ENCODE measurements at regions not wholly inside any gene's neighbourhood (a gene's known extent, or its start where the extent isn't known, plus 50 kb on each side); places are given as distances from the start of the nearest gene placed in this dataset.

GRCh38 chr3:104412608-104413580 lies 953.8 kb upstream of the ALCAM start:
- no peak overlapping the region for H3K4me3 ChIP-seq (ENCODE audit: control insufficient read depth in 2 of 3, extremely low read depth in 1 of 3, insufficient read depth in 2 of 3, low read depth in 1 of 3, low read length in 3 of 3)
- dilution Hi-C loops (cut with MboI; ENCODE audit: extremely low pct_ligation_motif_present, low sequenced_read_pairs) = no loop called here
- no peak for FAIRE-seq
- no peaks in the 10 kb centered on the region for H3K9me3 ChIP-seq (ENCODE audit: control insufficient read depth, low read depth, low read length)
- no peak overlapping the region for H3K9ac ChIP-seq (ENCODE audit: control insufficient read depth, extremely low read depth, insufficient read depth, low read length)
- H3K36me3 ChIP-seq (ENCODE audit: control insufficient read depth in 2 of 2, extremely low read depth in 1 of 2, insufficient read depth in 2 of 2, low read length in 2 of 2) = no peaks in the 10 kb centered on the region
- H3K4me2 ChIP-seq (ENCODE audit: control insufficient read depth, extremely low read depth, insufficient read depth, low read depth, low read length) = no peak overlapping the region
- H3K4me1 ChIP-seq (ENCODE audit: control insufficient read depth, extremely low read depth, insufficient read depth, low read length) = no peaks in the 10 kb centered on the region
- no peak overlapping the region for H3K27ac ChIP-seq (ENCODE audit: control insufficient read depth, insufficient read depth, low read length)
- no peaks in the 10 kb centered on the region for H3K27me3 ChIP-seq (ENCODE audit: control insufficient read depth, extremely low read depth, insufficient read depth, low read length)
- H3K9me1 ChIP-seq (ENCODE audit: control insufficient read depth, extremely low read depth, insufficient read depth, low read length) = no peaks in the 10 kb centered on the region
- TF ChIP-seq EZH2 (IDR thresholded peaks at IDR 0.05; ENCODE audit: low read length) = no peak
- no peak for TF ChIP-seq CTCF (optimal IDR thresholded peaks at IDR 0.05 in 1 of 3, IDR thresholded peaks at IDR 0.05 in 1 of 3, conservative IDR thresholded peaks at IDR 0.05 in 1 of 3; ENCODE audit: extremely low read depth in 1 of 3, insufficient read depth in 2 of 3, low read length in 3 of 3)
- DNase-seq (ENCODE audit: low read depth, low spot score) = no peak
- no peaks in the 10 kb centered on the region for H3K79me2 ChIP-seq (ENCODE audit: control insufficient read depth, insufficient read depth, low read length)
- H2AFZ ChIP-seq (ENCODE audit: control insufficient read depth, low read length) = no peak overlapping the region
- H4K20me1 ChIP-seq (ENCODE audit: control insufficient read depth, extremely low read depth, insufficient read depth, low read length) = no peaks in the 10 kb centered on the region

- H3K9ac ChIP-seq (ENCODE audit: control insufficient read depth, extremely low read depth, insufficient read depth, low read length) = no peak overlapping the region
- no peaks in the 10 kb centered on the region for H3K9me1 ChIP-seq (ENCODE audit: control insufficient read depth, extremely low read depth, insufficient read depth, low read length)
- H3K27ac ChIP-seq (ENCODE audit: control insufficient read depth, insufficient read depth, low read length) = no peak overlapping the region
- no peak overlapping the region for H2AFZ ChIP-seq (ENCODE audit: control insufficient read depth, low read length)
- H3K9me3 ChIP-seq (ENCODE audit: control insufficient read depth, low read depth, low read length) = no peaks in the 10 kb centered on the region
- no peaks in the 10 kb centered on the region for H4K20me1 ChIP-seq (ENCODE audit: control insufficient read depth, extremely low read depth, insufficient read depth, low read length)
- H3K36me3 ChIP-seq (ENCODE audit: control insufficient read depth in 2 of 2, extremely low read depth in 1 of 2, insufficient read depth in 2 of 2, low read length in 2 of 2) = no peaks in the 10 kb centered on the region
- FAIRE-seq = no peak
- no peaks in the 10 kb centered on the region for H3K79me2 ChIP-seq (ENCODE audit: control insufficient read depth, insufficient read depth, low read length)
- H3K4me2 ChIP-seq (ENCODE audit: control insufficient read depth, extremely low read depth, insufficient read depth, low read depth, low read length) = no peak overlapping the region
- H3K4me1 ChIP-seq (ENCODE audit: control insufficient read depth, extremely low read depth, insufficient read depth, low read length) = no peaks in the 10 kb centered on the region
- no peak overlapping the region for H3K4me3 ChIP-seq (ENCODE audit: control insufficient read depth in 2 of 3, extremely low read depth in 1 of 3, insufficient read depth in 2 of 3, low read depth in 1 of 3, low read length in 3 of 3)
- H3K27me3 ChIP-seq (ENCODE audit: control insufficient read depth, extremely low read depth, insufficient read depth, low read length) = no peaks in the 10 kb centered on the region
- dilution Hi-C loops (cut with MboI; ENCODE audit: extremely low pct_ligation_motif_present, low sequenced_read_pairs) = no loop called here
- no peak for DNase-seq (ENCODE audit: low read depth, low spot score)
- TF ChIP-seq EZH2 (IDR thresholded peaks at IDR 0.05; ENCODE audit: low read length) (no peak), CTCF (optimal IDR thresholded peaks at IDR 0.05 in 1 of 3, IDR thresholded peaks at IDR 0.05 in 1 of 3, conservative IDR thresholded peaks at IDR 0.05 in 1 of 3; ENCODE audit: extremely low read depth in 1 of 3, insufficient read depth in 2 of 3, low read length in 3 of 3) (no peak)
These were observed 938.3 kb upstream of the ALCAM start for GRCh38 chr3:104428337-104428925.
